Cerebellar cortex (tissue), 1 donor: ENCODE measurements at regions not wholly inside any gene's neighbourhood (a gene's known extent, or its start where the extent isn't known, plus 50 kb on each side); places are given as distances from the start of the nearest gene placed in this dataset.

Source experiments
- DNase-seq: peaks from one replicate; pipeline ENCODE4 v3.0.0-alpha.2; 2015; ENCODE audit warnings: low spot score

- DNase-seq, result no peak
Observed at GRCh38 chr13:33466262-33466661, 180.7 kb upstream of the STARD13 start.

- DNase-seq, result no peak
Observed at GRCh38 chr13:33467556-33467955, 182.0 kb upstream of the STARD13 start.

GRCh38 chr13:33471204-33471603 is 185.6 kb upstream of the STARD13 start:
- no peak for DNase-seq

- DNase-seq, result no peak
Observed at GRCh38 chr13:33472446-33472845, 186.9 kb upstream of the STARD13 start.

- DNase-seq, result no peak
Observed at GRCh38 chr13:33479105-33479504, 193.6 kb upstream of the STARD13 start.

- DNase-seq, result no peak
Observed at GRCh38 chr13:33480561-33480960, 195.0 kb upstream of the STARD13 start.

GRCh38 chr13:33483471-33483870 is 197.9 kb upstream of the STARD13 start:
- no peak for DNase-seq

- no peak for DNase-seq
Observed at GRCh38 chr13:33485247-33485646, 199.7 kb upstream of the STARD13 start.

GRCh38 chr13:33487575-33488243 is 202.2 kb upstream of the STARD13 start:
- peak; percentile 10 for DNase-seq

- DNase-seq, result no peak
Observed at GRCh38 chr13:33489563-33489962, 204.0 kb upstream of the STARD13 start.

GRCh38 chr13:33490461-33491327 is 205.1 kb upstream of the STARD13 start:
- peak; percentile 85 for DNase-seq

GRCh38 chr13:33493672-33494365 is 208.3 kb upstream of the STARD13 start:
- no peak for DNase-seq

- no peak for DNase-seq
Observed at GRCh38 chr13:33494596-33495204, 209.1 kb upstream of the STARD13 start.

- DNase-seq, result no peak
Observed at GRCh38 chr13:33496336-33496735, 210.8 kb upstream of the STARD13 start.

- DNase-seq, result no peak
Observed at GRCh38 chr13:33497146-33497845, 211.7 kb upstream of the STARD13 start.

- no peak for DNase-seq
Observed at GRCh38 chr13:33508060-33508459, 222.5 kb upstream of the STARD13 start.

- DNase-seq, result peak; percentile 53
Observed at GRCh38 chr13:33509642-33510229, 224.2 kb upstream of the STARD13 start.

GRCh38 chr13:33510350-33510970 is 224.9 kb upstream of the STARD13 start:
- DNase-seq, result no peak

GRCh38 chr13:33512880-33513554 is 227.5 kb upstream of the STARD13 start:
- no peak for DNase-seq

GRCh38 chr13:33514362-33514761 is 228.8 kb upstream of the STARD13 start:
- DNase-seq, result no peak
